ENCODE measurements at regions not wholly inside any gene's neighbourhood (a gene's known extent, or its start where the extent isn't known, plus 50 kb on each side); places are given as distances from the start of the nearest gene placed in this dataset.

DNA sequence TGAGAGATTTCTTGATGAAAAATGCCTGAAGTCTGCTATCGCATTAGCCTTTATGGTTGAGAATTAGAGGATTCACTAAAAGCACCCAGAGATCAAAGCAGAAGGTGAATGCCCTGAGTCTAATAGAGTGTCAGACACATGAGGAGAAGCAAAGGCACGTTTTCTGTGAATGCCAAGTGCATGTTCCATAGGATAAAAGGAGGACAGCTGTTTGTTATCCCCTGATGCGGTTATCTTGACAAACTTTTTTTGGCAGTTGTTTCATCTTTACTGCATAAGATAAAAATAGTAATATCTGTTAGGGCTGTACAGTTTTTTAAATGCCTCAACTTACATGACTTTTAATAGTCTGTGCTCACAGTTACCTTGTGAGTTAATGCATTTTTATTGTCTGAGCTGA lies 65.3 kb upstream of the CD96 start:
- no peak for DNase-seq (ENCODE audit: low spot score)

DNA sequence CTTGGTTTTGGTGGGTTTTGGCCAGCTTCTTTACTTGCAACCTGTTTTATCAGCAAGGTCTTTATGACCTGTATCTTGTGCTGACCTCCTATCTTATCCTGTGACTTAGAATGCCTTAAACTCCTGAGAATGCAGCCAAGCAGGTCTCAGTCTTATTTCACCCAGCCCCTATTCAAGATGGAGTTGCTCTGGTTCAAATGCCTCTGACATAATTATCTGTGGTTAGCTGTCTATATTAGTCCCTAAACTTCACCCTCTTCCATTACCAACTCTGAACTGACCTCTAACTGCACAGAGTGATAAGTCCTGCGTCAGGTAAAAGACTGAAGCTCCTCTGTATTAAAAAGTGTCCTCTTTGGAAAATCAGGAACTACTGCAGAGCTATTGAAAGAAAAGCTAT lies 61.9 kb upstream of the CD96 start:
- DNase-seq (ENCODE audit: low spot score): no peak

- no peak for DNase-seq (ENCODE audit: low spot score)
Observed at GRCh38 chr3:111481551-111481950, 60.4 kb upstream of the CD96 start.

- no peak for DNase-seq (ENCODE audit: low spot score)
Observed at GRCh38 chr3:111482574-111482973, 59.4 kb upstream of the CD96 start.

- DNase-seq (ENCODE audit: low spot score): no peak
Observed at GRCh38 chr3:111485086-111485485, 56.9 kb upstream of the CD96 start.

All from activated CD4-positive, alpha-beta T cell treated with anti-CD3 and anti-CD28 coated beads, Interleukin-2, Interleukin-4, amounts not matched to agents 100 ng/mL and 50 ng/mL, durations not matched to agents 16 hours and 8 hours (primary cell).